Hepatocyte (in vitro differentiated cells): ENCODE measurements at regions not wholly inside any gene's neighbourhood (a gene's known extent, or its start where the extent isn't known, plus 50 kb on each side); places are given as distances from the start of the nearest gene placed in this dataset.

Source experiments
- DNase-seq: peaks from one replicate; pipeline ENCODE4 v3.0.0-alpha.2; 2016; ENCODE audit warnings: low spot score
- H2AFZ ChIP-seq: fragments of 200-600 bp; sonication (generic); 2 replicates; pipeline ENCODE4 v1.6.0; 2016; ENCODE audit warnings: antibody characterized with exemption, mild to moderate bottlenecking
- H3K27ac ChIP-seq: fragments of 200-600 bp; sonication (generic); 2 replicates; pipeline ENCODE4 v1.5.1; 2016; ENCODE audit warnings: mild to moderate bottlenecking
- H3K27me3 ChIP-seq: fragments of 200-600 bp; sonication (generic); 2 replicates; pipeline ENCODE4 v1.6.1; 2016
- H3K36me3 ChIP-seq: fragments of 200-600 bp; sonication (generic); replicated peaks from 2 replicates; pipeline ENCODE4 v1.5.1; 2016; ENCODE audit warnings: low read depth; ENCODE audit not compliant: insufficient read depth
- H3K4me1 ChIP-seq: fragments of 200-600 bp; sonication (generic); 2 replicates; pipeline ENCODE4 v1.5.1; 2016; ENCODE audit warnings: mild to moderate bottlenecking, moderate library complexity; ENCODE audit not compliant: insufficient read depth
- H3K4me2 ChIP-seq: fragments of 200-600 bp; sonication (generic); 2 replicates; pipeline ENCODE4 v1.6.0; 2016
- H3K4me3 ChIP-seq: fragments of 200-600 bp; sonication (generic); 2 replicates; pipeline ENCODE4 v1.5.1; 2016; ENCODE audit warnings: mild to moderate bottlenecking
- H3K79me2 ChIP-seq: fragments of 200-600 bp; sonication (generic); 2 replicates; pipeline ENCODE4 v1.6.0; 2017; ENCODE audit warnings: mild to moderate bottlenecking
- H3K9me2 ChIP-seq: fragments of 200-600 bp; sonication (generic); replicated peaks from 2 replicates; pipeline ENCODE4 v1.6.0; 2017; ENCODE audit warnings: mild to moderate bottlenecking; ENCODE audit not compliant: insufficient read depth
- H3K9me3 ChIP-seq: fragments of 200-600 bp; sonication (generic); 2 replicates; pipeline ENCODE4 v1.5.1; 2016; ENCODE audit warnings: low read depth, mild to moderate bottlenecking
- H4K20me1 ChIP-seq: fragments of 200-600 bp; sonication (generic); 2 replicates; pipeline ENCODE4 v1.6.0; 2016; ENCODE audit warnings: mild to moderate bottlenecking; ENCODE audit not compliant: insufficient read depth, poor library complexity, severe bottlenecking
- CTCF ChIP-seq: fragments of 200-600 bp; sonication (generic); IDR thresholded peaks from 2 replicates; pipeline ENCODE4 v1.5.1; 2016; ENCODE audit warnings: antibody characterized with exemption, mild to moderate bottlenecking; ENCODE audit not compliant: poor library complexity
- EZH2 ChIP-seq: fragments of 200-600 bp; sonication (generic); IDR thresholded peaks from 2 replicates; pipeline ENCODE4 v1.6.1; 2016; ENCODE audit warnings: antibody characterized with exemption, mild to moderate bottlenecking, borderline replicate concordance
- EZH2phosphoT487 ChIP-seq: fragments of 200-600 bp; sonication (generic); IDR thresholded peaks from one replicate; pipeline ENCODE4 v1.6.1; 2018; ENCODE audit warnings: antibody characterized with exemption, mild to moderate bottlenecking, low read depth, moderate library complexity; ENCODE audit not compliant: unreplicated experiment, severe bottlenecking
- WGBS: methylation state at CpG from one replicate; pipeline ENCODE4 v1.1.6; 2016; ENCODE audit warnings: low lambda C conversion rate; ENCODE audit errors: missing lambda C conversion rate; 5-methylcytosine and 5-hydroxymethylcytosine counted together

DNA sequence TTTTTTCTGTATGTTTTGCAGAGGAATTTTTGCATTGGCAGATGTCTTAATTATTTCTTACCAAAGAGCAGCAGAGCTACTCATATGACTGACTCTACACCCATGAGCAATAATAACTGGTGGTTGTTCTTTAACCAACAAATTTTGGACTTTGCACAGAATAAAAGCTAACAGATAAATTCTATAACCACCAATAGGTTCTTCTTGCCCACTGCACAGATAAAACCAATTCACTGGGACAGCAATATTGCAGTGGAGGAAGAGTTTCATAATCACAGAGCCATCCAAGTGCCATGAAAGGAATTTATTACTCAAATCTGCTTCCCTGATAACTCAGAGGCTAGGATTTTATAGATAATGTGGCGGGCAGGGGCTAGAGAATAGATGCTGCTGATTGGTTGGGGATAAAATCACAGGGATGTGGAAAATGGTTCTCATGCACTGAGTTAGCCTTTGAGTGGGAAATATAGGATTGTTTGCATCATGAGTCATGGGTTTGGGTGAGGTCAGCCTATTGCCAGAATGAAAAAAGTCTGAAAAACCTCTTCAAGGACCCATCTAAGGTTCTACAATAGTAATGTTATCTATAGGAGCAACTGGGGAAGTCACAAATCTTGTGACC is 104.3 kb upstream of the PCDH17 start:
- no peak overlapping the region for H3K4me2 ChIP-seq
- H2AFZ ChIP-seq: no peak overlapping the region
- H3K9me3 ChIP-seq: no peaks in the 10 kb centered on the region
- no peaks in the 10 kb centered on the region for H3K9me2 ChIP-seq
- no peaks in the 10 kb centered on the region for H3K79me2 ChIP-seq
- no peaks in the 10 kb centered on the region for H3K27me3 ChIP-seq
- TF ChIP-seq CTCF (no peak), EZH2phosphoT487 (no peak), EZH2 (no peak)
- no peaks in the 10 kb centered on the region for H3K4me1 ChIP-seq
- 71% methylated on average over 1 of the region's 1 CpG for WGBS
- peak; percentile 49 for DNase-seq
- H4K20me1 ChIP-seq: no peaks in the 10 kb centered on the region
- H3K4me3 ChIP-seq: no peak overlapping the region
- H3K36me3 ChIP-seq: no peaks in the 10 kb centered on the region
- peak overlapping the region; percentile 79 for H3K27ac ChIP-seq

DNA sequence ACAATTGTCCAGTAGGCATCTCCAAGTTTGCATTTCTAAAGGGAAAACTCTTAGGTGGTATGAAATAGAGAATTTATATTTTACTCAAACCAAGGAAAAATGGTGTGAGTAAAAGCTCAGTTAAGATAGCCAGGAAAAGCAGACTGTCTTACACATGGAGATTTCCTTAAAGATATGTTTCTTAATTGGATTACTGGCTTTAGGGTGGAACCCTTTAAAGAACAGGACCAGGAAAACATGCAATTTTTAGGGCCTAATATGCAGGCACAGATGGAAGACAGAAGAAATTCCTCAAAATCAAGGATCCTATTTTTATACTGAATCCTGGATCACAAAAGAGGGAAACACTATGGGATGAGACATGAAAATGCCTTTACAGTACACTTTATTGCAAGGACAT is 100.3 kb upstream of the PCDH17 start:
- H4K20me1 ChIP-seq: no peaks in the 10 kb centered on the region
- H3K27ac ChIP-seq: no peak overlapping the region
- H3K9me2 ChIP-seq: no peaks in the 10 kb centered on the region
- no peaks in the 10 kb centered on the region for H3K9me3 ChIP-seq
- H3K36me3 ChIP-seq: no peaks in the 10 kb centered on the region
- H3K4me3 ChIP-seq: no peak overlapping the region
- no peaks in the 10 kb centered on the region for H3K4me1 ChIP-seq
- H3K4me2 ChIP-seq: no peak overlapping the region
- no peak for DNase-seq
- H2AFZ ChIP-seq: no peak overlapping the region
- no peaks in the 10 kb centered on the region for H3K79me2 ChIP-seq
- H3K27me3 ChIP-seq: no peaks in the 10 kb centered on the region
- TF ChIP-seq EZH2phosphoT487 (no peak), EZH2 (no peak), CTCF (no peak)

GRCh38 chr13:57546942-57547341 is 84.6 kb upstream of the PCDH17 start:
- H3K4me2 ChIP-seq: no peak overlapping the region
- H3K4me3 ChIP-seq: no peak overlapping the region
- no peaks in the 10 kb centered on the region for H3K27me3 ChIP-seq
- H3K79me2 ChIP-seq: no peaks in the 10 kb centered on the region
- no peak overlapping the region for H2AFZ ChIP-seq
- no peaks in the 10 kb centered on the region for H3K4me1 ChIP-seq
- DNase-seq: no peak
- no peak overlapping the region for H3K27ac ChIP-seq
- H3K36me3 ChIP-seq: no peaks in the 10 kb centered on the region
- H3K9me3 ChIP-seq: no peaks in the 10 kb centered on the region
- no peak for TF ChIP-seq EZH2phosphoT487
- H3K9me2 ChIP-seq: no peaks in the 10 kb centered on the region
- no peaks in the 10 kb centered on the region for H4K20me1 ChIP-seq

GRCh38 chr13:57552437-57552836 is 79.1 kb upstream of the PCDH17 start:
- WGBS: 69% methylated on average over 3 of the region's 3 CpGs

More at GRCh38 chr13:57552437-57552836, 79.1 kb upstream of the PCDH17 start:
- H3K4me1 ChIP-seq: no peaks in the 10 kb centered on the region
- H3K27me3 ChIP-seq: no peaks in the 10 kb centered on the region
- no peaks in the 10 kb centered on the region for H3K79me2 ChIP-seq
- no peaks in the 10 kb centered on the region for H3K9me3 ChIP-seq
- H3K36me3 ChIP-seq: no peaks in the 10 kb centered on the region
- no peak overlapping the region for H3K27ac ChIP-seq
- no peak for DNase-seq
- no peaks in the 10 kb centered on the region for H3K9me2 ChIP-seq
- H3K4me2 ChIP-seq: no peak overlapping the region
- H2AFZ ChIP-seq: no peak overlapping the region
- no peak for TF ChIP-seq CTCF
- TF ChIP-seq EZH2phosphoT487: no peak
- no peak for TF ChIP-seq EZH2
- no peak overlapping the region for H3K4me3 ChIP-seq
- no peaks in the 10 kb centered on the region for H4K20me1 ChIP-seq
